ENCODE measurements at regions not wholly inside any gene's neighbourhood (a gene's known extent, or its start where the extent isn't known, plus 50 kb on each side); places are given as distances from the start of the nearest gene placed in this dataset.
"Not testable (repeated sequence)": the region's sequence is repeated elsewhere in the genome, so short reads cannot be mapped to it uniquely, and the experiment has no call there.

- DNase-seq (ENCODE audit: extremely low read depth in 1 of 2, low read depth in 1 of 2): no peak
Observed at GRCh38 chr1:235059221-235059620, 69.4 kb downstream of the TOMM20 start.

GRCh38 chr1:235058695-235059094 lies 69.9 kb downstream of the TOMM20 start:
- no peak for DNase-seq (ENCODE audit: extremely low read depth in 1 of 2, low read depth in 1 of 2)

GRCh38 chr1:235057385-235058306 lies 71.0 kb downstream of the TOMM20 start:
- no peak for DNase-seq (ENCODE audit: extremely low read depth in 1 of 2, low read depth in 1 of 2)

- DNase-seq (ENCODE audit: extremely low read depth in 1 of 2, low read depth in 1 of 2): no peak
Observed at GRCh38 chr1:235056937-235057336, 71.7 kb downstream of the TOMM20 start.

GRCh38 chr1:235054936-235055335 lies 73.7 kb downstream of the TOMM20 start:
- no peak for DNase-seq (ENCODE audit: extremely low read depth in 1 of 2, low read depth in 1 of 2)

GRCh38 chr1:235054466-235054865 lies 74.2 kb downstream of the TOMM20 start:
- DNase-seq (ENCODE audit: extremely low read depth in 1 of 2, low read depth in 1 of 2): no peak

GRCh38 chr1:235052067-235053008 lies 76.3 kb downstream of the TOMM20 start:
- no peak for DNase-seq (ENCODE audit: extremely low read depth in 1 of 2, low read depth in 1 of 2)

GRCh38 chr1:235051521-235051920 lies 77.1 kb downstream of the TOMM20 start:
- no peak for DNase-seq (ENCODE audit: extremely low read depth in 1 of 2, low read depth in 1 of 2)

GRCh38 chr1:235050911-235051360 lies 77.7 kb downstream of the TOMM20 start:
- DNase-seq (ENCODE audit: extremely low read depth in 1 of 2, low read depth in 1 of 2): peak in 1 of 2 donors; percentile 56

- not testable (repeated sequence) for DNase-seq (ENCODE audit: extremely low read depth in 1 of 2, low read depth in 1 of 2)
Observed at GRCh38 chr1:235049716-235050378, 78.8 kb downstream of the TOMM20 start.

GRCh38 chr1:235049217-235049616 lies 79.4 kb downstream of the TOMM20 start:
- DNase-seq (ENCODE audit: extremely low read depth in 1 of 2, low read depth in 1 of 2): no peak

GRCh38 chr1:235047331-235047871 lies 81.2 kb downstream of the TOMM20 start:
- DNase-seq (ENCODE audit: extremely low read depth in 1 of 2, low read depth in 1 of 2): no peak

GRCh38 chr1:235045921-235046601 lies 82.6 kb downstream of the TOMM20 start:
- no peak for DNase-seq (ENCODE audit: extremely low read depth in 1 of 2, low read depth in 1 of 2)

- no peak for DNase-seq (ENCODE audit: extremely low read depth in 1 of 2, low read depth in 1 of 2)
Observed at GRCh38 chr1:235045034-235045690, 83.5 kb downstream of the TOMM20 start.

- no peak for DNase-seq (ENCODE audit: extremely low read depth in 1 of 2, low read depth in 1 of 2)
Observed at GRCh38 chr1:235043234-235043633, 85.4 kb downstream of the TOMM20 start.

- DNase-seq (ENCODE audit: extremely low read depth in 1 of 2, low read depth in 1 of 2): no peak
Observed at GRCh38 chr1:235038701-235039100, 89.9 kb downstream of the TOMM20 start.

GRCh38 chr1:235035928-235036327 lies 92.7 kb downstream of the TOMM20 start:
- no peak for DNase-seq (ENCODE audit: extremely low read depth in 1 of 2, low read depth in 1 of 2)

- no peak for DNase-seq (ENCODE audit: extremely low read depth in 1 of 2, low read depth in 1 of 2)
Observed at GRCh38 chr1:235030919-235031596, 97.6 kb downstream of the TOMM20 start.

- no peak for DNase-seq (ENCODE audit: extremely low read depth in 1 of 2, low read depth in 1 of 2)
Observed at GRCh38 chr1:235027862-235028250, 100.8 kb downstream of the TOMM20 start.

All from stimulated activated CD8-positive, alpha-beta memory T cell treated with anti-CD3 and anti-CD28 coated beads, Interleukin-7, amount 100 ng/mL, for 48 hours (primary cell).